Middle frontal gyrus (tissue), 1 donor: ENCODE measurements at regions not wholly inside any gene's neighbourhood (a gene's known extent, or its start where the extent isn't known, plus 50 kb on each side); places are given as distances from the start of the nearest gene placed in this dataset.
"Not testable (repeated sequence)": the region's sequence is repeated elsewhere in the genome, so short reads cannot be mapped to it uniquely, and the experiment has no call there.

Experiments used
- DNase-seq: peaks from one replicate; pipeline ENCODE4 v3.0.0-alpha.2; 2015; ENCODE audit warnings: low spot score; ENCODE audit errors: extremely low spot score

GRCh38 chr15:87589134-87589533, 667.4 kb downstream of the NTRK3 start:
- no peak for DNase-seq

DNA sequence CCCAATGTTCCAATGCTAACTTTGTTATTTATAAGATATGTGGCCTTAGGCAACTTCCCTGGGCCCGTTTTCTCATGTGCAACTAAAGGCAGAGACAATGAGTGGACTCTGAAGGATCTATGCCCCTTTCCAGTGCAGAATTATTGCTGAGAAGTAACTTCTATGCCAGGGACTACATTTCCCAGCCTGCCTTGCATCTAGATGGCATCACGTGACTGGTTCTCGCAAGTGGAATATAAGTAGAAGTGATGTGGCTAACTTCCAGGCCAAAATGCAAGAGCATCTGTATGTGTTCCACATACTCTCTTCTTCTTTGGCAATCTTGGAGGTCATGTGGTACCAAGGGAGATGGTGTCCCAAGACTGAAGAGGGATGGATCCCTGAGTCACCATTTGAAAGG, 674.4 kb downstream of the NTRK3 start:
- DNase-seq: no peak

- DNase-seq: no peak
These were observed 677.0 kb downstream of the NTRK3 start for GRCh38 chr15:87579537-87579936.

DNA sequence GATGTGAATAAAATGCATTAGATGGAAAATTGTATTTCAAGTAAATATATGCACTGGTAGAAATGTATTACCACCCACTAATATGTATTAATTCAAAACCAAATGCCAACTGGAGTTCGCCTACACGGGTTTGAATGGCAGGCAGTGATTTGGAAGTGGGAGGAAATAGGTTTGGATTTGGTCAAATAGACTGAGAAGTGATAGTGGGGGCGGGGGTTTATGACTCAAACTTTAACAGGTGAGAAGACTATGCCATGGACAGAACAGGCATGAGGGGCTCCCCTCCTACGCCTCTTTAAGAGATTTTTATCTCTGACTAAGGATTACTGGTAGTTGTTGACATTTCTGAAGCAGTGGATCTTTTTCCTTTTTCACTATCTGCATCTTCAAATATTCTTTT, 677.8 kb downstream of the NTRK3 start:
- no peak for DNase-seq

DNA sequence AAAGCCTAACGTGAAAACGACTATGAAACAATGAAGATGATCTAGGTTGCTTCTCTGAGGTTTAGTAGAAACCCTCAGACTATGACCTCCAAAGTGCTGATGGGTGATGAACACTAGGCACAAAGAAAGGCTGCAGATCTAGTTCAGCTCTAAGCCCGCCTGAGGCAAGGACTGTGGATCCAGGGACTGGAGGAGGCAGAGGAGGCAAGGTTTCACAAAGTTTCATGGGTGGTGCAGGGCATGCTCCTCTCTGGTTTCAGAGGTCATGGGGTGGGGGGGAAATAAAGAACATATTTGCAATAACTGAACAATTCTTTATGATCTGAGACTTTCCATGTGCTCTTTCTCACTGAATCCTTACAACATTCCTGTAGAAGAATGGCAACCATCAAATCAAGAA, 679.2 kb downstream of the NTRK3 start:
- DNase-seq: no peak

- DNase-seq: no peak
These were observed 679.9 kb downstream of the NTRK3 start for GRCh38 chr15:87576486-87577176.

GRCh38 chr15:87575896-87576473, 680.6 kb downstream of the NTRK3 start:
- DNase-seq: no peak

- DNase-seq: no peak
These were observed 683.0 kb downstream of the NTRK3 start for GRCh38 chr15:87573534-87573933.

DNA sequence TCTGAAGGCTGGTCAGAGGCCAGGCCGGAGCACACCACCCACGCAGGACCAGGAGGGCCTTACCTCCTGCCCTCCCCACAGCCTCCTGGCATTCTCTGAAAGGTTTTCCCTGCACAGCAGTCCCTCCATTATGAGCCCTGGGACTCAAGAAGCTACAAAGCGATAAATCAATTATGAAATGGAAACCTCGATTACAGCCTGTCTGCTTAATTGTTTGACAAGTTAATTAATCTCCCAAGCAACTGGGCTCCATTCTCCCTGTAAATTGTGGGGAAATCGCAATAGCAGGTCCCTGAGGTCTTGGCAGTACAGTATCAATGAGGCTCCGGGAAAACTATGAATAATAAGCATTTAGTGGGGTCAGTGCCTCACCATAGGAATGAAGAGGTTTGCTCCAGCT, 683.5 kb downstream of the NTRK3 start:
- no peak for DNase-seq

DNA sequence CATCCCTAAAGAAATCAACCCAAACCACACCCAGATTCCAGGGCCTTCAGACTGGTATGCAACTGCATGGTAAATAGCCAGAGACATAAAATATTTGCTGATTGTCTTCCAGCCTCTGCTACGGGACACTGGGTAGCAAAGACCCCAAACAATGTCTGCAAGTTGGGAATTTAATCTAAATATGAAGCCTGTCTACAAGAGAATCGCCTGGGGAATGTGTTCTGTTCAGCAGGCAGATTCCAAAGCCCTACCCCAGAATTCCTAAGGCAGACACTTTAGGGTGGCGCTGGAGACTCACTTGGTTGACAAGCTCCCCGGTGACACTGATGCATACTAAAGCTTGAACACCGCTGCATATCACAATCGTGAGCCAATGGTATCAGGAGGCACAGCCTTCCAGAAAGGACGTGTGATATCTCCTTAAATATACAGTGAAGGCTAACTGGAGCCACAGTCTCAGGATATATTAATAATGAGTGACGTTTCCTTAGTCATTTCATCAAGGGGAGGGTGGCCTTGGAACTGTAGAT, 684.1 kb downstream of the NTRK3 start:
- no peak for DNase-seq

DNA sequence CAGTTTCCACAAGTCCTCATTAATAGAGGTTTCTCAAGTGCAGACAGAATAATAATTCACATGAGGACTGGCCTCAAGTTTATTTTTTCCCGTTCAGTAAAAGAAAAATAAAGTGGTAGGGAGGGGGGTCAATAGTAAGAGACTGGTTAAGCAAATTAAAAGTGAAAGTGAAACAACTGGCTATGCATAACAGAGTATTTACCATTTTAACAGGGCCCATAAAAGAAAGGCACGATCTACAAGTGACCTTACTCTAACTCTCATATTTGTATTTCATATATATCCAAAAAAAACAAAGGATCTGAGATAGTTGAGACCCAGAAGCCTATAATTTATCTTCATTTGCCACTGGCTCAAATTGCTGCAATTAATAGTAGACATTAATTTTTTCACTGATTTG, 686.3 kb downstream of the NTRK3 start:
- DNase-seq: no peak

GRCh38 chr15:87569581-87569980, 687.0 kb downstream of the NTRK3 start:
- no peak for DNase-seq

DNA sequence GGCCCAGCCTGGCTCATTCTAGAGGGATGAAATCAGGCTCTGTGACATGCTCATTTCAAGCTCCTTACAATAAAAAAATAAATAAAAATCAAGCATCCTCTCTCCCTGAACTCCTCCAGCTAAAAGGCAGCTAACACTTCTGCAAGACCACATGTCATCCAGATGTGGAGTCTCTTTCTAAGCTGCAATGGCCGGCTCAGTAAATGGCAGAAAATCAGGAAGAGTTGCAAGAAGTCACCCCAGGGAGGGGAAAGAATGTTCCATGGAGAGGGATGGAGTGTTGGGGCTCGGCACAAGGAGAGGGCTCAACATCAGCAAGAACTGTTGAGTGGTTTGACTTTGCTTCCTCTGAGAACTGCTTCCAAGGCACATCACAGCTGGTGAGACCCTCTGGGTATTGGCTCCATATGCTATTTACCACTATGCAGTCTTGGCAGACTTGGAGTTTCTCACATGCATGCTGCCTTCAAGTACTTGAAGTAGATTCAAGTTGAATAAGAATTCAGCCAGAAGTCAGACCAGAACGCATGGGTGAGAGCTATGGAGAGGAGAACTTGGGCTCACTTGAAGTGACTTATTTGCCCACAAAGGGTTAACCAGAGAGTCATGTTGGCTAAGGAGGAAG, 689.0 kb downstream of the NTRK3 start:
- DNase-seq: no peak

DNA sequence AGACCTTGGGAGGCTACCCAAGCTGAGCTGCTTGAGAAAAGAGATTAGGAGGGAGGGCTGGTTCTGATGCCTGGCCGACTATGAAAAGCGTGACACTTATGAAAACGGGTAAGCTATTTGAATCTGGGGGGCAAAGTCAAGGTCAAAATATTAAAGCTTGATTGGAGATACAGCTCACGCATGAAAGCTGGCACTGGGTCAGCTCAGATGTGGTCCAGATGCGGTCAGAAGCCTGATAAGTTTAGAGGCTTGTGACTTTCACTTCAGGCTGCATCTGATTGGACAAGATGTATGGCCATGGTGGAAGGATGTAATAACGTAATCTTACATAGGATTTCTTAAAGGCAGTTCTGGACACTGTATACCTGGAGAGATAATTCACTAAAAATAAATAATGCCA, 690.3 kb downstream of the NTRK3 start:
- no peak for DNase-seq

GRCh38 chr15:87564681-87565080, 691.9 kb downstream of the NTRK3 start:
- DNase-seq: no peak

DNA sequence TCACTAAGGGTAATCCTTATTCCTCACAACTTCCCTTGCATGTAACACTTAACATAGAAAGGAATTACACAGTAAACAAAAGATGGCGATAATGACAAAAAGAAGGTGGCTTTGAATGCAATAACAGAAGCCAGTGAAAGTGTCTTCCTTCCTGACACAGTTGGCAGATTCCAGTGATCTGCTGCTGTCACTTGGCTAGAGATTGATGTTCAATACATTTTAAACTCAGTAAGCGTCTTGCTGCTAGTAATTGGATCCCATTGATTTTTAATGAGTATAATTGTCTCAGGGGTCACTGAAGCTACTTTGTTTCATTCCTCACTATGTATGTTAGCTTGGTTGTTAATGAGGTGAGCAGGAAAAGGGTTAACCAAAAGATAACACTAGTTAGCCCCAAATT, 692.7 kb downstream of the NTRK3 start:
- no peak for DNase-seq

GRCh38 chr15:87562203-87562602, 694.3 kb downstream of the NTRK3 start:
- no peak for DNase-seq

DNA sequence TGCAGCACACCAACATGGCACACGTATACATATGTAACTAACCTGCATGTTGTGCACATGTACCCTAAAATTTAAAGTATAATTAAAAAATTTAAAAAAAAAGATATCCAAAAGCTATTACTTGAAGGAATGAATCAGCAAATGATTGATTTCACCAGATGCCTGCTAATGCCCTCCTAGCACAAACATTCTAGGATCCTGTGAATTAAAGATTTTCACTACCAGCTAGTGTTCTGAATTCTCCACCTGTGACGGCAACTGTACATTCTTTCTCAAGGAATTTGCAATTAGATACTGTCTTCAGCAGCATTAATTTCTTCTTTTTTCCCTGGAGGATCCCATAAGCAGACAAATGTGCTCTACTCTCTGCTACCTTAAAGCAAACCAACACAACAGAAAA, 694.9 kb downstream of the NTRK3 start:
- no peak for DNase-seq

DNA sequence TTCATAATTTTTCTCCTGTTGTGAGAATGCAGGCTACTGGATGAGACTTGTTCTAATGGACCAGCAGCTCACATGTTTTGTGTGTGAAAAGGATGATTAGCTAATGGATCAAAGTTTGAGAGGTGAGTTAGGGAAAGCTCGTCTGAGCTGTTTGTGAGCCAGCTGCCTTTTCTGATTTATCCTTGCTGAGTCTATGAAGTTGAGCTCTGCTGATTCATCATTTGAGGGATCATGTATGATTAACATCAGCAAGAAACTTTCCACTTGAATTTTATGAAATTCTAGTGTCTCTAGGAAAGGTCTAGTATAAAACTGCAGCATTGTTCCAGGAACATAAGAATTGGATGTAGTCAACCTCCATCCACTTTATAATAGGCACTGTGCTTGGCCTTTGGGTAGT, 698.7 kb downstream of the NTRK3 start:
- DNase-seq: no peak

DNA sequence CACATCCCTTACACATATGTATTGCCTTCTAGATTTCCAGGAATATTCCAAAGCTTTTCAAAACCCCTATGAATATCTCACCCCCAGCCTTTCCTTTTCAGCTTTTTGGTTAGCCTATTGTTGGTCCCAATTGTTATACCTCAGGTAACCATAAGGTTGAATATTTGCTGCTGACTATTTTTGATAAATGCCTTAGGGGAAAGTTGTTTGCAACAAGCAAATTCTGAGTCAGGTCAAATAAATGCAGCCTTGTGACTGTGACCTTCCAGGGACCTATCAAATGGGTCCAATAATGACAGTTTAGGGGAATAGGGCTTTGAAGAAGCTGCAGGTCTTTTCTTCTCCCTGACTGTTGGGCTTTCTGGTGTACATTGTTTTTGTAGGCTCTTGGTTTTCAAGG, 699.7 kb downstream of the NTRK3 start:
- DNase-seq: no peak

GRCh38 chr15:87549860-87550259, 706.7 kb downstream of the NTRK3 start:
- DNase-seq: no peak

DNA sequence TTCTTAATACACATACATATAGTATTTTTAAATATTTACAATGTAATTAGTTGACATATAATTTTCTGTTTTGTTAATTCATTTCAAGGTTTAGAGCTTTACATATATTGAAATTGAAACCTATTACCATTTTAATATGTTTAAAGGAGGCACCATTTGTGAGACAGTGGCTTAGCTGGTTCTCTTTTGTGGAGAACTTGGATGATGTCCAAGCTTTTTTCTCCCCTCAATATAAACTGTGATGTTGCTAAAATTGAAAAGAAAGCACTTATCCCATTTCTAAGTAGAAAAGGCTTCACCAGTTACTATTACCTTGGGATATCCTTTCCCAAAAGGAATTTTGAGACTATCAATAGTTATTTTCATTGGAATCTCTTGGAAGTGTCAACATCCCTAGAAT, 707.2 kb downstream of the NTRK3 start:
- DNase-seq: no peak

- DNase-seq: not testable (repeated sequence)
These were observed 707.9 kb downstream of the NTRK3 start for GRCh38 chr15:87548590-87548989.
